ENCODE measurements at regions not wholly inside any gene's neighbourhood (a gene's known extent, or its start where the extent isn't known, plus 50 kb on each side); places are given as distances from the start of the nearest gene placed in this dataset.

DNA sequence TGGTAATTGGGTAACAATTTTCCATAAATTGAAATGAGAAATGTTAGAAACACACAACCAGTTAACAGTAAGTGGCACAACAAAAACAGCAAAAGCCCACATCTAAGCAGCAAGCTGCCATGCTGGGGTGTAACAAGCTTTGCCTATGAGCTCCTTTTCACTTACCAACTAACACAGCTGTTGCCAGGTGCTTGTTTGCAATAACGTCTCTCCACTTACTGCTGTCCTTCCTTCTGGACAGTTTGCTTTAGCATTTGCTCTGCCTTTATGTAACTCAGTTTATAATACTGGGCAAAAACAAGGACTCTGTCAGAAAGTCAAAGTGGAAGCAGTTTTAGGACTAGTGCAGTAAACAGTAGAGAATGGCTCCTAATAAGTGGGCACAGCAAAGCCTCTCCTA lies 740.9 kb downstream of the POM121L12 start:
- no peak for TF ChIP-seq CTCF (IDR thresholded peaks at IDR 0.05 in 2 of 3, conservative IDR thresholded peaks at IDR 0.05 in 1 of 3; ENCODE audit: insufficient read depth in 2 of 3, low read depth in 1 of 3, low read length in 3 of 3)
- no peak for TF ChIP-seq SAFB2 (IDR thresholded peaks at IDR 0.05; ENCODE audit: borderline replicate concordance, low read depth, low read length, severe bottlenecking)
- TF ChIP-seq, protein P1, sequence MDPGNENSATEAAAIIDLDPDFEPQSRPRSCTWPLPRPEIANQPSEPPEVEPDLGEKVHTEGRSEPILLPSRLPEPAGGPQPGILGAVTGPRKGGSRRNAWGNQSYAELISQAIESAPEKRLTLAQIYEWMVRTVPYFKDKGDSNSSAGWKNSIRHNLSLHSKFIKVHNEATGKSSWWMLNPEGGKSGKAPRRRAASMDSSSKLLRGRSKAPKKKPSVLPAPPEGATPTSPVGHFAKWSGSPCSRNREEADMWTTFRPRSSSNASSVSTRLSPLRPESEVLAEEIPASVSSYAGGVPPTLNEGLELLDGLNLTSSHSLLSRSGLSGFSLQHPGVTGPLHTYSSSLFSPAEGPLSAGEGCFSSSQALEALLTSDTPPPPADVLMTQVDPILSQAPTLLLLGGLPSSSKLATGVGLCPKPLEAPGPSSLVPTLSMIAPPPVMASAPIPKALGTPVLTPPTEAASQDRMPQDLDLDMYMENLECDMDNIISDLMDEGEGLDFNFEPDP (CRISPR knock-in tag; IDR thresholded peaks at IDR 0.05): no peak
